Lower leg skin (tissue), 4 donors: ENCODE measurements at regions not wholly inside any gene's neighbourhood (a gene's known extent, or its start where the extent isn't known, plus 50 kb on each side); places are given as distances from the start of the nearest gene placed in this dataset.

Source experiments
- DNase-seq, 2 donors: peaks; one replicate each; pipeline ENCODE4 v3.0.0-alpha.2; 2019; ENCODE audit warnings: low spot score in 2 of 2
- H3K4me3 ChIP-seq: fragments of 200-600 bp; sonication (generic); 2 replicates; pipeline ENCODE4 v1.5.1; 2017; ENCODE audit warnings: mild to moderate bottlenecking, low read depth; ENCODE audit not compliant: poor library complexity, severe bottlenecking
- POLR2A ChIP-seq, 2 donors: fragments of 450-650 bp; IDR thresholded peaks; one replicate each; pipeline ENCODE4 v1.6.1; 2016 to 2017; ENCODE audit warnings: antibody characterized with exemption in 2 of 2, mild to moderate bottlenecking in 1 of 2, moderate library complexity in 1 of 2
- WGBS, 2 donors: methylation state at CpG; one replicate each; pipeline ENCODE4 v1.1.5; 2018; 5-methylcytosine and 5-hydroxymethylcytosine counted together
- intact Hi-C: fragments of 100-400 bp; cut with DNase I; formaldehyde crosslinking; loops from one replicate; pipeline ENCODE4 v1.15.0; 2023; ENCODE audit warnings: low total_unique reads
- TF ChIP-seq, protein P1 (sequence below), 3 donors: fragments of 450-650 bp; IDR thresholded peaks; one replicate each; pipeline ENCODE4 v1.5.1; 2016; ENCODE audit warnings: antibody characterized with exemption in 3 of 3, mild to moderate bottlenecking in 3 of 3, moderate library complexity in 2 of 3

DNA sequence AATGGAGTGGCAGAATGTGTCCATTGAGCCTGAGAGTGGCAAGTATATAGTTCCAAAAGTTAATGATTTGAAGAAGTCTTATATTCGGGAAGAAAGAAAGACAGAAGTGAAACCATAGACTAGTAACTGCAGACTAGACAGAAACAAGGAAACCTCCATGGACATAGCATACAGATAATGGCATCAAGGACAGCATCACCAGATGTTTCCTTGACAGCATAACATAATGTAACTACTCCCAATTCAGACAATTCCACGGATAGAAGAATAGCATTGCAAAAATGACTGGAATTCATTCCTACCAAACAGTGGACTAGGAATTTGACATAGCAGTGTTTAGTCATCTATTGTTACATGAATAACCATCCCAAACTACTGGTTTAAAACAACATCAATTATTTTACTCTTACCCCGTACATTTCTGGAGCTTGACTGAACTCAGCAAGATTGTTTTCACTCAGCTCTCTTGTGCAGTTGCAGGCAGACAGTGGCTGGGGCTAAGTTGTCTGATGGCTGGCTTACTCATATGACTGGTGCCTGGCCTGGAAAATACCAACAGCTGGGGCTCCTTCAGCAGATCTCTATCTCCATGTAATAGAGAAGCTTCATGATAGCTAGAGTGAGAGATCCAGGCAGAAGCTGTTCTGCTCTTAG is 109.7 kb upstream of the GADL1 start:
- DNase-seq = no peak
- no peak overlapping the region for H3K4me3 ChIP-seq
- no peak for TF ChIP-seq POLR2A (IDR thresholded peaks at IDR 0.05)
- intact Hi-C loops = no loop called here
- WGBS, 2 donors = 67 to 75% methylated on average over 3 of the region's 3 CpGs

DNA sequence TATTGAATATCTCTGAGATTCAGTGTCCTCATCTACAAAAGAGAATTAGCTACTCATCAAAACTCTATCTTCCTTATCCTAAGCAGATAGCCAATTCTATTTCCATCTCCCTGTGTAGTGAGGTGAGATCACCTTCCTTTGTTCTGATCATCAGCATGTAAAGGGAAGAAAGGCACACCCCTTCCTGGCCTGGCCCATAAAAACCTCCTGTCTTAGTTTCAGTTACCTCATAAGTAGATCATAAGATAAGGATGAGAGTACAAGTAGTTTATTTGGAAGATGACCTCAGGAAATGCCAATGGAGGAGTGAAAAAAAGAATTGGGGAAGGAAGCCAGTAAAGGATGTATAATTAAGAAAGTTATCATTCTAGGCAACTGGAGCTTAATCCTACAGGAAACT is 114.5 kb upstream of the GADL1 start:
- intact Hi-C loops = no loop called here

GRCh38 chr3:31009881-31010280 is 115.4 kb upstream of the GADL1 start:
- DNase-seq = no peak
- no peak overlapping the region for H3K4me3 ChIP-seq
- intact Hi-C loops = loop anchor here (1.0 kb wide), 1 partner anchor 33 kb away; no protein-coding TSS in a partner anchor
- TF ChIP-seq, protein P1, sequence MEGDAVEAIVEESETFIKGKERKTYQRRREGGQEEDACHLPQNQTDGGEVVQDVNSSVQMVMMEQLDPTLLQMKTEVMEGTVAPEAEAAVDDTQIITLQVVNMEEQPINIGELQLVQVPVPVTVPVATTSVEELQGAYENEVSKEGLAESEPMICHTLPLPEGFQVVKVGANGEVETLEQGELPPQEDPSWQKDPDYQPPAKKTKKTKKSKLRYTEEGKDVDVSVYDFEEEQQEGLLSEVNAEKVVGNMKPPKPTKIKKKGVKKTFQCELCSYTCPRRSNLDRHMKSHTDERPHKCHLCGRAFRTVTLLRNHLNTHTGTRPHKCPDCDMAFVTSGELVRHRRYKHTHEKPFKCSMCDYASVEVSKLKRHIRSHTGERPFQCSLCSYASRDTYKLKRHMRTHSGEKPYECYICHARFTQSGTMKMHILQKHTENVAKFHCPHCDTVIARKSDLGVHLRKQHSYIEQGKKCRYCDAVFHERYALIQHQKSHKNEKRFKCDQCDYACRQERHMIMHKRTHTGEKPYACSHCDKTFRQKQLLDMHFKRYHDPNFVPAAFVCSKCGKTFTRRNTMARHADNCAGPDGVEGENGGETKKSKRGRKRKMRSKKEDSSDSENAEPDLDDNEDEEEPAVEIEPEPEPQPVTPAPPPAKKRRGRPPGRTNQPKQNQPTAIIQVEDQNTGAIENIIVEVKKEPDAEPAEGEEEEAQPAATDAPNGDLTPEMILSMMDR (IDR thresholded peaks at IDR 0.05) = no peak
- no peak for TF ChIP-seq POLR2A (IDR thresholded peaks at IDR 0.05)

More for the DNA sequence above, 114.5 kb upstream of the GADL1 start:
- H3K4me3 ChIP-seq = no peak overlapping the region
- TF ChIP-seq POLR2A (IDR thresholded peaks at IDR 0.05) = no peak
- TF ChIP-seq, protein P1 (IDR thresholded peaks at IDR 0.05) = no peak
- no peak for DNase-seq

DNA sequence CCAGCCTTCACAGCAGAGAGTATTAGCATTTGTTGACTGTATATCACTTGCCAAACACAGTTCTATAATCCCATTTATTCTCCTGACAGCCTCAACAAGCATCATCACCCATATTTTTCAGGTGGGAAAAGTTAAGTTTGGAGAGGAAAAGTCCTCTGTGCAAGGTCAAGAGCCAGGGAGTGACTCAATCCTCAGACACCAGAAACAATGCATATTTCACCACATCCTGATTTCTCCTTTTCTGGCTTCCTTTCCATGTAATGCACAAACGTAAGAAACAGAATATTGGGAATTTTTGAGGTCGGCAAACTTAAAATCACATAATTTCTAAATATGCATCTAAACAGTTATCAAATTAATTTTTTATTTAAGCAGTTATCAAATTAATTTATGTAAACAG is 116.0 kb upstream of the GADL1 start:
- no peak for TF ChIP-seq POLR2A (IDR thresholded peaks at IDR 0.05)
- TF ChIP-seq, protein P1 (IDR thresholded peaks at IDR 0.05) = no peak
- H3K4me3 ChIP-seq = no peak overlapping the region
- 77% methylated on average over 2 of the region's 2 CpGs for WGBS, 2 donors
- intact Hi-C loops = loop anchor here (1.0 kb wide), 1 partner anchor 33 kb away; no protein-coding TSS in a partner anchor
- no peak for DNase-seq

DNA sequence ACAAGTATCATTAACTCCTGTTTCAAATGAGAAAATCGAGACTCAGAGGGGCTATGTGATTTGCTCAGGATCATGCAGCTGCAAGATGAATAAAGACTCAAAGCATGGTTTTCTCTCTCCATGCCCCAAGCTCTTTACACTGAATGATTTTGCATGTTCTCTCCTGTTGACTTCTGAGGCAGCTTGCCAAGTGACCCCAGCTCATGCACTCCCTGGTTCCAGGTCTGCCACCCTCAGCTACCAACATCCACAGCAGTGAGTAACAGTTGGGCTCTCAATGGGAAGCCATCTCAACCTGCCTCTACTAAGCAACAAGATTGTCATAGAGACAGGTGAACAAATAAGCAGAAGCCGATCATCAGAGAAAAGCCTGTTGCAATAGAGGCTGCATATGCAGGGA is 116.9 kb upstream of the GADL1 start:
- WGBS, 2 donors = 69 to 83% methylated on average over 2 of the region's 2 CpGs
- intact Hi-C loops = no loop called here
- H3K4me3 ChIP-seq = no peak overlapping the region
- no peak for TF ChIP-seq POLR2A (IDR thresholded peaks at IDR 0.05)
- TF ChIP-seq, protein P1 (IDR thresholded peaks at IDR 0.05) = no peak
- DNase-seq = no peak

DNA sequence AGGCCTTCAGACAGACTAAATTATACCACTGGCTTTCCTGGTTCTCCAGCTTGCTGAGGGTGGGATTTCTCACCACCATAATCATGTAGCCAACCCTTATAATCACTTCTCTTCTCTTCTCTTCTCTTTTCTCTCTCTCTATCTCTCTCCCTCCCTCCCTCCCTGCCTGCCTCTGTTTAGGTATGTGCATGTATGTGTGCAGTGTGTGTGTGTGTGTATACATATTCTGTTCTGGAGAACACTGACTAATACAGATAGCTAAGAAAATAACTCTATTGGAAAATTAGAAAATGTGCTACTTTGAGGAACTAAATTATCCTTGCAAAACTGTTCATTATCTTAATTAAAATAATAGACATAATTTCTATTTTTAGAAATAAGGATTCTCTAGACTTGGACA is 118.6 kb upstream of the GADL1 start:
- DNase-seq = no peak
- H3K4me3 ChIP-seq = no peak overlapping the region
- intact Hi-C loops = no loop called here
- TF ChIP-seq, protein P1 (IDR thresholded peaks at IDR 0.05) = no peak
- TF ChIP-seq POLR2A (IDR thresholded peaks at IDR 0.05) = no peak
